Endometrial microvascular endothelial cells (primary cell): ENCODE measurements at regions not wholly inside any gene's neighbourhood (a gene's known extent, or its start where the extent isn't known, plus 50 kb on each side); places are given as distances from the start of the nearest gene placed in this dataset.
"Not testable (repeated sequence)": the region's sequence is repeated elsewhere in the genome, so short reads cannot be mapped to it uniquely, and the experiment has no call there.

Experiments used
- in situ Hi-C: cut with HindIII; loops from 2 replicates; pipeline ENCODE4 v1.10.0; 2017; ENCODE audit warnings: low sequenced_read_pairs, low pct_unique_long_range_greater_than_20kb; ENCODE audit errors: inconsistent ontology term

- in situ Hi-C loops, result no loop called here
These were observed 76.6 kb upstream of the CCND2 start for GRCh38 chr12:4196805-4197420.

- in situ Hi-C loops, result no loop called here
These were observed 78.9 kb upstream of the CCND2 start for GRCh38 chr12:4194668-4195067.

GRCh38 chr12:4193821-4194220 lies 79.7 kb upstream of the CCND2 start:
- in situ Hi-C loops, result no loop called here

GRCh38 chr12:4191642-4192041 lies 81.9 kb upstream of the CCND2 start:
- in situ Hi-C loops, result no loop called here

GRCh38 chr12:4191149-4191548 lies 82.4 kb upstream of the CCND2 start:
- in situ Hi-C loops, result no loop called here

GRCh38 chr12:4190366-4191063 lies 83.0 kb upstream of the CCND2 start:
- in situ Hi-C loops, result no loop called here

GRCh38 chr12:4189721-4190120 lies 83.8 kb upstream of the CCND2 start:
- in situ Hi-C loops, result no loop called here

GRCh38 chr12:4187916-4188315 lies 85.6 kb upstream of the CCND2 start:
- in situ Hi-C loops, result no loop called here

GRCh38 chr12:4187315-4187714 lies 86.2 kb upstream of the CCND2 start:
- in situ Hi-C loops, result not testable (repeated sequence)

GRCh38 chr12:4178424-4179170 lies 95.0 kb upstream of the CCND2 start:
- in situ Hi-C loops, result no loop called here

- in situ Hi-C loops, result no loop called here
These were observed 96.3 kb upstream of the CCND2 start for GRCh38 chr12:4177262-4177661.

- in situ Hi-C loops, result no loop called here
These were observed 97.4 kb upstream of the CCND2 start for GRCh38 chr12:4176168-4176567.

- in situ Hi-C loops, result no loop called here
These were observed 99.1 kb upstream of the CCND2 start for GRCh38 chr12:4174417-4174816.

GRCh38 chr12:4172999-4173398 lies 100.6 kb upstream of the CCND2 start:
- in situ Hi-C loops, result no loop called here

GRCh38 chr12:4171742-4172141 lies 101.8 kb upstream of the CCND2 start:
- in situ Hi-C loops, result no loop called here

- in situ Hi-C loops, result no loop called here
These were observed 103.6 kb upstream of the CCND2 start for GRCh38 chr12:4169959-4170358.

GRCh38 chr12:4169531-4169930 lies 104.0 kb upstream of the CCND2 start:
- in situ Hi-C loops, result no loop called here

GRCh38 chr12:4168036-4168435 lies 105.5 kb upstream of the CCND2 start:
- in situ Hi-C loops, result no loop called here

- in situ Hi-C loops, result no loop called here
These were observed 108.7 kb upstream of the CCND2 start for GRCh38 chr12:4164559-4165558.
